DMS 273 (cell line): ENCODE measurements at regions not wholly inside any gene's neighbourhood (a gene's known extent, or its start where the extent isn't known, plus 50 kb on each side); places are given as distances from the start of the nearest gene placed in this dataset.

Source experiments
- DNase-seq: peaks from one replicate; lab custom pipeline; 2025; ENCODE audit not compliant: unreplicated experiment; lab: John Stamatoyannopoulos, UW

GRCh38 chr17:69981441-69981840, 93.6 kb upstream of the KCNJ16 start:
- no peak for DNase-seq

GRCh38 chr17:69995476-69995875, 79.5 kb upstream of the KCNJ16 start:
- no peak for DNase-seq

GRCh38 chr17:69997332-69997731, 77.7 kb upstream of the KCNJ16 start:
- DNase-seq, result no peak

GRCh38 chr17:69999253-69999652, 75.8 kb upstream of the KCNJ16 start:
- DNase-seq, result no peak

GRCh38 chr17:70006159-70006558, 68.9 kb upstream of the KCNJ16 start:
- DNase-seq, result no peak

GRCh38 chr17:70011750-70012149, 63.3 kb upstream of the KCNJ16 start:
- DNase-seq, result peak; percentile 5

- no peak for DNase-seq
These were observed 61.1 kb upstream of the KCNJ16 start for GRCh38 chr17:70013911-70014310.

GRCh38 chr17:70017112-70017511, 57.9 kb upstream of the KCNJ16 start:
- no peak for DNase-seq

- DNase-seq, result no peak
These were observed 57.1 kb upstream of the KCNJ16 start for GRCh38 chr17:70017941-70018340.

- no peak for DNase-seq
These were observed 53.3 kb upstream of the KCNJ16 start for GRCh38 chr17:70021726-70022125.

- no peak for DNase-seq
These were observed 52.9 kb upstream of the KCNJ16 start for GRCh38 chr17:70022175-70022574.

- no peak for DNase-seq
These were observed 50.8 kb upstream of the KCNJ16 start for GRCh38 chr17:70024253-70024652.
